ENCODE measurements at regions not wholly inside any gene's neighbourhood (a gene's known extent, or its start where the extent isn't known, plus 50 kb on each side); places are given as distances from the start of the nearest gene placed in this dataset.

GRCh38 chr2:15047184-15047583 is 414.7 kb downstream of the LRATD1 start:
- intact Hi-C loops (cut with micrococcal nuclease; ENCODE audit: unreplicated experiment) (no loop called here), in situ Hi-C loops (cut with HindIII; ENCODE audit: low pct_unique_long_range_greater_than_20kb, low sequenced_read_pairs) (no loop called here)
- no peaks in the 10 kb centered on the region for H3K9me3 ChIP-seq (ENCODE audit: control insufficient read depth, insufficient read depth, low read depth, low read length)
- BruUV-seq (replicated peaks) = no TSS peak
- no peaks in the 10 kb centered on the region for H3K36me3 ChIP-seq (ENCODE audit: control insufficient read depth, insufficient read depth, low read length)
- POLR2A ChIA-PET = no interaction called here
- CTCF ChIA-PET = no interaction called here
- DNase-seq (ENCODE audit: low read depth, low spot score) = no peak
- H3K27me3 ChIP-seq (ENCODE audit: control insufficient read depth, insufficient read depth, low read length) = no peaks in the 10 kb centered on the region
- no peak for ATAC-seq
- no peak overlapping the region for H3K4me3 ChIP-seq (ENCODE audit: low read depth in 2 of 2, low read length in 2 of 2)
- H3K4me1 ChIP-seq (ENCODE audit: control insufficient read depth, insufficient read depth, low read length) = no peaks in the 10 kb centered on the region
- H3K27ac ChIP-seq (ENCODE audit: low read length) = no peak overlapping the region
- TF ChIP-seq TCF7L2 (IDR thresholded peaks at IDR 0.05; ENCODE audit: low read depth, low read length) = no peak
- TF ChIP-seq CTCF (IDR thresholded peaks at IDR 0.05) = no peak
- no peak for TF ChIP-seq SIN3A (IDR thresholded peaks at IDR 0.05; ENCODE audit: borderline replicate concordance, insufficient read depth, low read depth, low read length)
- no peak for TF ChIP-seq POLR2AphosphoS5 (IDR thresholded peaks at IDR 0.05; ENCODE audit: low read depth, low read length)
- TF ChIP-seq REST (IDR thresholded peaks at IDR 0.05; ENCODE audit: insufficient read depth in 1 of 2, low read depth in 2 of 2, low read length in 1 of 2) = no peak

GRCh38 chr2:15048000-15048399 is 415.5 kb downstream of the LRATD1 start:
- in situ Hi-C loops (cut with HindIII; ENCODE audit: low pct_unique_long_range_greater_than_20kb, low sequenced_read_pairs) = no loop called here
- ATAC-seq (no peak), DNase-seq (ENCODE audit: low read depth, low spot score) (no peak)
- Histone ChIP-seq H3K4me3 (ENCODE audit: low read depth in 2 of 2, low read length in 2 of 2) (no peak overlapping the region), H3K27ac (ENCODE audit: low read length) (no peak overlapping the region), H3K4me1 (ENCODE audit: control insufficient read depth, insufficient read depth, low read length) (no peaks in the 10 kb centered on the region), H3K36me3 (ENCODE audit: control insufficient read depth, insufficient read depth, low read length) (no peaks in the 10 kb centered on the region), H3K27me3 (ENCODE audit: control insufficient read depth, insufficient read depth, low read length) (no peaks in the 10 kb centered on the region), H3K9me3 (ENCODE audit: control insufficient read depth, insufficient read depth, low read depth, low read length) (no peaks in the 10 kb centered on the region)
- intact Hi-C loops (cut with micrococcal nuclease; ENCODE audit: unreplicated experiment) = no loop called here
- ChIA-PET POLR2A (no interaction called here), CTCF (no interaction called here)
- BruUV-seq (replicated peaks) = no TSS peak
- TF ChIP-seq REST (IDR thresholded peaks at IDR 0.05; ENCODE audit: insufficient read depth in 1 of 2, low read depth in 2 of 2, low read length in 1 of 2) (no peak), SIN3A (IDR thresholded peaks at IDR 0.05; ENCODE audit: borderline replicate concordance, insufficient read depth, low read depth, low read length) (no peak), CTCF (IDR thresholded peaks at IDR 0.05) (no peak), POLR2AphosphoS5 (IDR thresholded peaks at IDR 0.05; ENCODE audit: low read depth, low read length) (no peak), TCF7L2 (IDR thresholded peaks at IDR 0.05; ENCODE audit: low read depth, low read length) (no peak)

Data from Panc1 (cell line).